OCI-LY1 (cell line): ENCODE measurements at regions not wholly inside any gene's neighbourhood (a gene's known extent, or its start where the extent isn't known, plus 50 kb on each side); places are given as distances from the start of the nearest gene placed in this dataset.

ENCODE experiments used
- EZH2 ChIP-seq: fragments of 200-600 bp; sonication (generic), shearing (Covaris generic); IDR thresholded peaks from 2 replicates; pipeline ENCODE4 v1.8.0; 2017; ENCODE audit warnings: borderline replicate concordance, mixed run types, mild to moderate bottlenecking, antibody characterized with exemption, low read length, moderate library complexity, mixed read lengths
- TF ChIP-seq, protein P1 (sequence below): fragments of 200-600 bp; sonication (generic), shearing (Covaris generic); IDR thresholded peaks from 2 replicates; pipeline ENCODE4 v1.5.1; 2017; ENCODE audit warnings: mild to moderate bottlenecking, antibody characterized with exemption, low read length, moderate library complexity, mixed read lengths

DNA sequence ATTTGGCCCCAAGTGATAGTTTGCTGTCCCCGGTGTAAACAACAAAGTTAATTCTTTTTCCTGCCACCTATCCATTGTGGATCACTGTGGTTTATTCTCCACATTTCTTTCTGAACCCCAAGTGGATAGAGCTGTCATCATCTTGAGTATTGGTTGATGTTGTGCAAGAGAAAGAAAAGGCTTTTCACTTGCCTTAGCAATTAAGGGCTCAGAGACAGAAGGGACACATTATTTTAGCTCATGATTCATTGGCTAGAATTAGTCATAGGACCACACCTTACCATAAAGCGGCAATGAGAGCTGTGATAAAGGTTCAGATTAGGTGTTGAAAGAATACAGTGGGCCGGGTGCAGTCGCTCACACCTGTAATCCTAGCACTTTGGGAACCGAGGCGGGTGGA, 442.1 kb upstream of the DCC start:
- TF ChIP-seq, protein P1, sequence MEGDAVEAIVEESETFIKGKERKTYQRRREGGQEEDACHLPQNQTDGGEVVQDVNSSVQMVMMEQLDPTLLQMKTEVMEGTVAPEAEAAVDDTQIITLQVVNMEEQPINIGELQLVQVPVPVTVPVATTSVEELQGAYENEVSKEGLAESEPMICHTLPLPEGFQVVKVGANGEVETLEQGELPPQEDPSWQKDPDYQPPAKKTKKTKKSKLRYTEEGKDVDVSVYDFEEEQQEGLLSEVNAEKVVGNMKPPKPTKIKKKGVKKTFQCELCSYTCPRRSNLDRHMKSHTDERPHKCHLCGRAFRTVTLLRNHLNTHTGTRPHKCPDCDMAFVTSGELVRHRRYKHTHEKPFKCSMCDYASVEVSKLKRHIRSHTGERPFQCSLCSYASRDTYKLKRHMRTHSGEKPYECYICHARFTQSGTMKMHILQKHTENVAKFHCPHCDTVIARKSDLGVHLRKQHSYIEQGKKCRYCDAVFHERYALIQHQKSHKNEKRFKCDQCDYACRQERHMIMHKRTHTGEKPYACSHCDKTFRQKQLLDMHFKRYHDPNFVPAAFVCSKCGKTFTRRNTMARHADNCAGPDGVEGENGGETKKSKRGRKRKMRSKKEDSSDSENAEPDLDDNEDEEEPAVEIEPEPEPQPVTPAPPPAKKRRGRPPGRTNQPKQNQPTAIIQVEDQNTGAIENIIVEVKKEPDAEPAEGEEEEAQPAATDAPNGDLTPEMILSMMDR: no peak
- no peak for TF ChIP-seq EZH2
